NCI-H128 (cell line): ENCODE measurements at regions not wholly inside any gene's neighbourhood (a gene's known extent, or its start where the extent isn't known, plus 50 kb on each side); places are given as distances from the start of the nearest gene placed in this dataset.
A peak's percentile ranks its signal among the peaks of the same experiment; 100 is the strongest.
"Not testable (repeated sequence)": the region's sequence is repeated elsewhere in the genome, so short reads cannot be mapped to it uniquely, and the experiment has no call there.

Source experiments
- DNase-seq: peaks from one replicate; lab custom pipeline; 2025; ENCODE audit not compliant: unreplicated experiment; lab: John Stamatoyannopoulos, UW

DNA sequence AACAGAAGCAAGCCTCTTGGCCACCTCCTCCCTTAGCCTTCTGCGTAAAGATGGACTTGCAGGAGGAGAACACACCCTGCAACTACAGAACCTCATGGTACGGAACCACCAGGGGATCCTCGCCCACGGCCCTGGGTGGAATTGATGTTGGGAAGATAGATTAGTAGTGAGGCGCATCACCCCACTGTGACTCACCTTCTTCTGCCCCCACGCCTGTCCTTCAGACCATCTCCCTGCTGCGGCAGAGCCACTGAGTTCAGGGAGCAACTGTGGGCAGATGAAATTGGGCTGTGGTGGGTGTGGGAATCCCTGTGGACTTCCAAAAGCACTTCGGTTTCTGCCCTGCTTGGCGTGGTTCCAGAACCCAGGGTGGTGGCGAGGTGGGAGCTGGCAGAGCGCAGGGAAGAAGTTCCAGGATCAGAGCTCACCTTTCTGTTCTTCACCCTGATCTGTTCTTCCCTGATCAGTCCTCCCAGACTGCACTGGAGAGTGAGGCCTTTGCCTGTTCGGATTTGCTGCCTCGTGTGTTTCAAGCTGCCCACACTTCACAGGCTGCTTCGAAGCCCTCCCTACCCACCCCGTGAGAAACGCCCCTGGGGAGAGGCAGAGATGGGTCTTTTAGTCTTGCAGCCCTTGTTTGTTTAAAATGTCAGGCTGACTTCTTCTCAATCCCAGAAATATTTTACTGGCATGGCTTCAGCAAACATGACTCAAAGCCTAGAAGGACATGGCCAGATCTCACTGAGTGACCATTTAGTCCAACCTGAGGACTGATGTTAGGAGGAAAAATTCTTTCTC lies 92.8 kb upstream of the MLN start:
- DNase-seq, result no peak

DNA sequence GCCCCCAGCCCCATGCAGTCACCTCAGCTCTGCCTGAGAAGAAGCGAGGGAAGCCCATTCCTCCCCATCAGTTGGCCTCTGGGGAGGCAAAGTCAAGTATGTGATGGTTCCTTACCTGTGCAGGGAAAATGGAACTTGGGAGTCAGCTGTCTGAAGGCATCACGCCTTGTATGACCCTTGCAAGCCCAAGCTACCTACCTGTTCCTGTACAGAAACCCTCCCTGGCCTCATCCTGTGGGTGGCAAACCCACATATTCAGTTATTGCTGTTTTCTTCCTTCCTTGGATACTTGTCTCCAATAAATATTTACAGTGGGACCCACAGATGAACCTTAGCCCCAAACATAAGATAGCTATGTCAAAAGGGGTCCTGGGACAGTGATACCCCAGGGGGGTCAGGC lies 92.2 kb upstream of the MLN start:
- no peak for DNase-seq

DNA sequence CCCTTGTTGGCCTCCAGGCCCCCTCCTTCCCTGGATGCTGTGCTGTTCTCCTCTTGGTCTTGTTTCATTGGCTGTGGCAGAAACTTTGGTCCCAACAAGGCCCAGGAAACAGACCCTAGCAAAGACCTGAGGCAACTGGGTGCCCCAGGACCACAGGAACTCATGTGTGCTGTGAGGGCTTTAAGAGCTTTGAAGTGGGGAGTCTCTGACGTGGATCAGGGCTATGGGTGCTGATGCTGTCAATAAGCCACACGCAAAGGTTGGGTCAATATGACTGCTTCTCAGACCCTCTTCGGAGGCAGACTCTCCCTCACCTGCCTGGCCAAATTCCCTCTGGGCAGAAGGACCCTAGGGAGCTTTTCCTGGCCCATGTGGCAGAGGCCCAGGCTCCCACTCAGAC lies 91.5 kb upstream of the MLN start:
- DNase-seq, result no peak

DNA sequence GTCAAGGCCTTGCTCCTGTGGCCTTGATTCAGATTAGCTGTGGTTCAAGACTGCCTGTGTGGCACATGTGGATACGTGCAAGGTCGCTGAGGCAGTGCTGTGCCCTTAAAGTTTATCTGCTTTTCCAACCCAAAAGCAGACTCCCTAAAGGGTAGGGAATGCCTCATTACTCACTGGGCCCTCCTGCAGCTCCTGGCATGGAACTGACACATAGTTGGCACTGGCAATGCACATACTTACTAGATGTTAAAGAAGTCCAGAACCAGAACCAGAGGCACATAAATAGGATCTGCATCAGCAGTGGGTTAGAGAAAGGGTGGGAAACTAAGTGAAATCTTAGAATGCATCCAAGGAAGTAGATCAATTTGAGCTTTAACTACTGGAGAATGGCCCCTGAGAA lies 90.6 kb upstream of the MLN start:
- DNase-seq, result no peak

DNA sequence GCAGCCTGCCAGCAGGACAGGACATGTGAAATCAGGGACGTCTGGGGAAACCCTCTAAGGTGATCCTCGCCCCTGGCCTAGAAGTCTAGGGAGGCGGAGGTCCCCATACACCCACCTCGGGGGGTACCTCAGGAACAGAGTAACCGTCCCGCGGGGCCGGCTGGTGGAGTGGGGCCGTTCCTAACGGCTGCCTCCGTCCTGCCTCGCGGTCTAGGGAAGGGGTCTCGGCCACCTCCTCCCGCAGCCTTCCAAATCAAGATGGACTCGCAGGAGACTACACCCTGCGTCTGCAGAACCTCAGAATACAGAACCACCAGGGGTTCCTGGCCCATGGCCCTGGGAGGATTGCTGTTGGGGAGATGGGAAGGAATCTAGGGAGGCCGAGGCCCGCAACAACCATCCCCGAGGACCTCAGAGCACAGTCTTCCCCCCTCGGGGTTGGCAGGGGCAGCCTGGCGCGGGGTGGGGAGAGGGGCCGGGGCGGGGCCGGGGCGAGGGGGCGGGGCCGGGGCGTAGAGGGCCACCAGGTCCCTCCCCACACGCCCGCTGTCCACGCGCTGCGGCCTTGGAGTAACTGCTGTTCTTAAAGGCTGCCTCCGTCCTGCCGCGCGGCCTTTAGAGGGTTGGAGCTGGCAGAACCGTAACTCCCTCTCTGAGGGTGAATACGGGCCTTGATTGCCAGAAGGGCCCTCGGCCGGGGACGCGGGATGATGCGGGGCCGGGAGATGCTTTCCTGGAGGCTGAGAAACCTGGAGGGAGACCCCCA lies 89.0 kb upstream of the MLN start:
- no peak for DNase-seq

DNA sequence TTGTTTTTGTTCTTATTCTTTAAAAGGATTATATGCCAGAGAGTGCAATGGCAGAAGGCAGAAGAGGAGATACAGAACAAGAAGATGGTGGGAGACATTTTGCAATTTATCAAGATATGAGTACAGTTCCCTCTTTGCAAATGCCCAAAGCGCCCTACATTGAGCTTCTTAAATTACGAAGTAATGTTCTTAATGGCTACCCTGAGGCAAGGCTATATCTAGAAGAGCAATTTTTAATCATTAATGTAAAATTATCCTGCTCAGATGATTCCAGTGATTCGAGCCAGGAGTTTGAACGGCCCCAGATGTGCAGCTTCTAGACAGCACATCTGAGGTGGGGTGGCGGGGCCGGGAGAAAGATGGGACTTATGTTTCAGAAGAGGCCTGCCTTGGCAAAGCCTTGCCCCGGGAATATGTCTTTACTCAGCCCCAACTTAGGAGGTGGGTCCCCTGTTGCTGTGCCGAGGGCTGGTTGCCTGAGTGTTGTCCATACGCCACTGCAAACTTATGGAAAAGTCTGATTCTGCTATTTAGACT lies 84.9 kb upstream of the MLN start:
- DNase-seq, result no peak

DNA sequence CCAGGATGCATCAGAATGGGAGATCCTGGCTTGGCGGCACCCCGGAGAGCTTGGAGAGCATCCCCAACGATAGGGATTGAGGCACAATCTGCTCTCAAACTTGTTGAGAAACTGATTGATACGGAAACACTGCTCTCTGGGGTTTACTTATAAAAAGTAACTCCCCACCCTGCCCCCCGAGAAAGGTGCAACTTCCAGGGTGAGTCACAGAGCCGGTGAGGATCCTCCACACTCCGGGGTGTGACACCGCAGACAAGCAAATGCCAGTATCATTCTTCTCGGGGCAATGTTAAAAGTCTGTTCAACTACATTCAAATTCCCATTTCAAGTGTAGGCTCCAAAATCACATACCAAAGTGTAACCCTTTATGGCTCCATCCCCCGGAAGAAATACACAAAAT lies 84.4 kb upstream of the MLN start:
- no peak for DNase-seq

DNA sequence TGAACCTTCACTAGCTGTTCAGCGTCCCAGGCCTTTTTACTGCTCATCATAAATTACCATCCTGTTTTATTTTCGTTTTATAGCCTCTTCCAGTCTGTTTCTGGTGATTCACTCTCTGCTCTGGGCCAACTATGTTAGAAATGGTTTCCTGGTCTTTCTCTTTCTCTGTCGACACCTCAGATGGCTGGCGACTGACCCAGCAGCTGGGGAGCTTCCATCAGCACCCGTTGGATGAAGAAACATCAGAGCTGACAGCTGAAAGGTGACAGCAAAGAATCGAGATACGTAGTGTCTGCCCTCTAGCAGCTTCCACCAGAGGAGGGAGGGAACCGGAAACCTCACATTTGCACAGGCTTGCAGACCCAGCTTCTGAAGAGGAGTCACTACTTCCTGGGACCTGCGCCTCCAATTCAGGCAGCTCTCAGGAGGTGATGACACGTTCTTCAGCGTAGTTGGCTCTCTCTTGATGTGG lies 82.9 kb upstream of the MLN start:
- no peak for DNase-seq

DNA sequence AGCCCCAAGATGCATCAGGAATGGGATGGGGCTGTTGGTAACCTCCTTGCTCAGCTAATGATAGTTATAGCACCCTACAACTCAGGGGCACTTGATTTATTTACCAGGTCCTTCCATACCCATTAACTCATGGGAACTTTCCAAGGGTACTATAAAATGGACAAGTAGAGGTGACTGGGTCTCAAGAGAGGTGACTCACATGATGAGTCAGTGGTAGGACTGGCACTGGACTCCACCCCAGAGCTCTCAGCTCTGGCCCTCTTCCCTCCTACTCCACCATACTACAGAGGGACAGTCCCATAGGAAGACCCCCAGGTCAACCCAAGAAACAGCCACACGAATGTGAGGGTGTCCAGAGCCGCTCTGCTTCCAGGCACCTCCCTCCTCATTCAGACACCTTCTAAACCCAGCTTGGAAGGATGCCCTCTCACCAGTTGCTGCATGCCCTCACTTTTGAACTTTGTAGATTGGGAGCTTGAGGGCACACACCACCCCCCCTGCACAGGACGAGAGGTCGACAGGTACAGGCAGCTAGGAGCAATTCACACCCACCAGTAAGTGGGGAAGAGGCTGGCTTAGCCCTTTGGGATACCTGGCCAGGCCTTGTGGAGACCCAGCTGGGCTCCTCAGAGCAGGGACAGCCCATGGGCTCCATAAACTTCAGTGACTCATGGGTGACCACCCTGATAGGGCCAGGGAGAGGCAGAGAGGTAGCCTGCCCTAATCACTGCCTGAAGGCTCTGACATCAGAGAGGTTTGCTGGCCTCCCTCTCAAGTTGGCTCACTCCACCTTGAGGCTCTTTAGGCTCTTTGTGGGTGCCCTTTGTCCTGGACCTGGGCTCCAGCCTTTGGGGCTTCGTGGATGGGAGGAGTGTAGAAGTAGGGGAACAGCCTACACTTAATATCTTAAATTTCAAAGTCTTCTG lies 81.6 kb upstream of the MLN start:
- no peak for DNase-seq

DNA sequence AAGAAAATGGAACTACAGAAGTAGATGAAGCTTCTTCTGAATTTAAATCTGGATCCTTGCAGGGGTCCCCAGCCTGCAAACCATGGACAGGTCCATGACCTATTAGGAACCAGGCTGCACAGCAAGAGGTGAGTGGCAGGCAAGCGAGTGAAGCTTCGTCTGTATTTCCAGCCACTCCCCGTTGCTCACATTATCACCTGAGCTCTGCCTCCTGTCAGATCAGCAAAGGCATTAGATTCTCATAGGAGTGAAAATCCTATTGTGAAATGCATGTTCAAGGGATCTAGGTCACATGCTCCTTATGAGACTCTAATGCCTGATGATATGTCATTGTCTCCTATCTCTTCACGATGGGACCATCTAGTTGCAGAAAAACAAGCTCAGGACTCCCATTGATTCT lies 79.8 kb upstream of the MLN start:
- not testable (repeated sequence) for DNase-seq

DNA sequence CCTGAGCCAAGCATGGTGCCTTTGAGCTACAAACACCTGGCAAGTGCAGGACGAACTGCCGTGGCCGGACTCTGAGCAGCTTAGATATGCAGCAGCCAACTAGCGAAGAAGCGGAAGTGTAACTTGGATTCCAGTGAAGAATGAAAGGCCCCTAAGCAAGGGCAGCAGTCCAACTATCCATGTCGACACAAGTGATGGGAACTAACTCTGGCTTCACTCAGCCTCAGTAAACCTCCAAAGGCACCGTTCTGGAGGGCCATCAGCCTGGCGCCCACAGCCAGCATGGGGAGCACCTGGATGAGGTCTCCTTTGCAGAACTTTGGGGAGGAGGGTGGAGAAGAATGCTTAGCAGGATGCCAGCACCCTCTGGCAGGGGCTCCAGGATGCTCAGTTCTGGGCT lies 78.4 kb upstream of the MLN start:
- no peak for DNase-seq

DNA sequence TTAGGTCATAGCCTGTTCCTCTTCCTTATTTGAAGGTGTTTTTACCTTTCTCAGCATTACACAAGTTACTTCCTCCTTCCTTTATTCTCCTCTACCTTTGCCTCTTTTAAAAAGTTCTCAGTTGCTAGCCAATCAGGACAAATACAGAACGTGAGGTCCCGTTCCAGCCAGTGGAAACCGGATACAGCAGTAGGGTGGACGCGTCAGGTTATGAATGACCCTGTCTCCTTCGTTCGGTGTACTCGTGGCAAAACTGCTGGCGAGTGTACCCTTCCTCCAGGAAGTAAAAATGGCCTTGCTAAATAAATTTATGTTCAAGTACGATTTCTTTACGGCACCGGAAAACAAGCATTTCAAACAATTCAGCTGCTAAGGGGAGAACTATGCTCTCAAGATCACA lies 77.0 kb upstream of the MLN start:
- no peak for DNase-seq

DNA sequence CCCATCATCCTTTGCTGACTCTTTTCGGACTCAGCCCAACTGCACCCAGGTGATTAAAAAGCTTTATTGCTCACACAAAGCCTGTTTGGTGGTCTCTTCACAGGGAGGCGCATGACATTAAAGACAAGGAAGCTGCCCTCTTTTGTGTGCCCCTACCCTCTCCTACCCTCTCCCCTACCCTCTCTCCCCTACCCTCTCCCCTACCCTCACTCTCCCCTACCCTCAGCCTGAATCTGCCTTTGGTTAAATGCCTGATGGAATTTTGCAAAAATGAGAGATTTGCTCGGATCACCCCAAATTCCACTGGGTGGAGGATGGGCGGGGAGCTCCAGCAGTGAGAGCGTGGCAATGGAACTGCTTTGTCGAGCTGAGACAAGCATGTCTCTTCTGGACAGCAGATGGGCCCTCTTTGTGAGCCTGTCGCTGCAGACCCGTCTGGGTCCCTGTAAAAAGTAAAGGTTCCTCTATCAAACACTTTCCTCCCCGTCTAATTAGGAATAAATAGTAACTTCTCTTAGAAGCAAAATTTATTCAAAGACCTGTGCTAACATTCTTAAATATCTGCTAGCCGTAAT lies 76.4 kb upstream of the MLN start:
- DNase-seq, result no peak

DNA sequence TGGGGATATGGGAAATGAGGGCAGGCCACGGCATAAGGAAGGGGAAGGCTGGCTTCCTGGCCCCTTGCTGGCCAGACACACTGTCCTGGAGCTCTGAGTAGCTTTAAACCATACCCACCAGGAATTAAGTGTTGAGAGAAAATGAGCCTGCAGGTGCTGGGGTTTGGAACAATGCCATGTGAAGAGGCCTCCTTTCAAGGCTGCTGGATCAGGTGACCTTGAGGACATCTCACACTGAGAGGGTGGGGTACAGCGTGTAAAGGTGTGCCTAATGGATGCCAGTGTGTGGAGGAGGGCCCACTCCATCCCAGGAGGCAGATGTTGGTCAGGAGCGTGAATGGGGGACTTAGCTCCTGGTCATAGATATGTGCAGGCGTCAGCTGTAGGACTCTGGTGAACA lies 74.8 kb upstream of the MLN start:
- peak; percentile 67 for DNase-seq

DNA sequence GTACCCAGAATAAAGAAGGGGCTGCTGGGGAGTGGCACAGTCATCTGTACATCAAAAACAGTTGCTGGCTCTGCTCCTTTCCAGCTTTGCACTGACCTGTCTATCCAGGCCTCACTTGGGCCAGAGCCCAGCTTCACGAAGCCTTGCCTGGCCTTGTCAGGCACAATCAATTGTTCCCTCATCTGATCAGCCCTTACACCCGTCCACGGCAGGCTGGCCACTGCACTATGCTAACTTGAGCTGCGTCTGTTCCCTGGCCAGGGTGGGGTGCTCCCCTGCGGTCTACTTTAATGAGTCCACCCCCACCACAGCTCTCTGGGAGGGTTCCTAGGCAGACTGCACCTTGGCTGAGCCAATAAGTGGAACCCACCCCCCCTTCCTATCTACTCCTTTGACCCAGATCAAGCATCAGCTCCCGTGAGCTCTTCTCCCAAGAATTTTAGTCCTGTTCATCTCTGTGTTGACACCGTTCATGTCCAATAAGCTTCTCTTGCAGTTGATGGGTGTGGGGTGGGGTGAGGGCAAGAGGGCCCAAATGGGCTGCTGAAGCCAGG lies 74.3 kb upstream of the MLN start:
- DNase-seq, result no peak

DNA sequence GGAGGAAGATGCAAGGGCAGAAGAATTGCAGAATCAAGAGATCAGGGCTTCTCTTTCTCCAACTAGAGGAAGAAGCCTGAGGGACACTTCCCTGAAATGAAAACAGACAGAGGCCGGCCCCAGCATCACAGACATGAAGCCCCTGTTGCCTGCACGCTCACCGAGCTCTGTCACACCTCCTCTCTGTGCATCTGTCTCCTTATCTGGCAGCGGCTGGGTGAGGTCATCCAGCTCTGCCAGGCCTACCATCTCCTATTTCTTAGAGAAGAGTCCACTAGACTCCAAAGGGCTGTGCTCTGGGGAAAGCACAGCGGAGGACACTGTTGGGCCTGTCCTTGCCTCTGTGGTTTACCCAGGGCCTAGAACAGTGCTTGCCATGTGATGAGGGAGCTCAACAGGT lies 71.9 kb upstream of the MLN start:
- no peak for DNase-seq

DNA sequence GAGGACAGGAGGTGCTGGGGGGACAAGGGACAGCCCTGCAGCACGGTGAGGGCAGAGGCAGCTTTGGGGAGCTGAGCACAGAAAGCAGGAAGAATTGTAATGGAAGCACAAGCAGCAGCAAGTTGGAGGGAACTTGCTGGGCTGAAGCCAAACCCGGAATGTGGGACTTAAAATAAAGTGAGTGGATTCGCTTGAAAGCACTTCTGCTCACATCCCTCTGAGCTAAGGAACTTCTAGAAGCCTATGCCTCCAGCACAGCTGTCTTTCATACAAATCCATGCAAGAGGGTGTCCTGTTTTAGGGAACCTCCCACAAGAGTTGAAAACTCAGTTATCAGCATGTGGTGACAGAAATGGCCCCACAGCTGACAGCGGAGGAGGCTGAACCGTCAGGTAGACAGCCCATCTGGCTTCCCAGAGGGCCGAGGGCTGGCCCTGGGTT lies 71.4 kb upstream of the MLN start:
- DNase-seq, result no peak

DNA sequence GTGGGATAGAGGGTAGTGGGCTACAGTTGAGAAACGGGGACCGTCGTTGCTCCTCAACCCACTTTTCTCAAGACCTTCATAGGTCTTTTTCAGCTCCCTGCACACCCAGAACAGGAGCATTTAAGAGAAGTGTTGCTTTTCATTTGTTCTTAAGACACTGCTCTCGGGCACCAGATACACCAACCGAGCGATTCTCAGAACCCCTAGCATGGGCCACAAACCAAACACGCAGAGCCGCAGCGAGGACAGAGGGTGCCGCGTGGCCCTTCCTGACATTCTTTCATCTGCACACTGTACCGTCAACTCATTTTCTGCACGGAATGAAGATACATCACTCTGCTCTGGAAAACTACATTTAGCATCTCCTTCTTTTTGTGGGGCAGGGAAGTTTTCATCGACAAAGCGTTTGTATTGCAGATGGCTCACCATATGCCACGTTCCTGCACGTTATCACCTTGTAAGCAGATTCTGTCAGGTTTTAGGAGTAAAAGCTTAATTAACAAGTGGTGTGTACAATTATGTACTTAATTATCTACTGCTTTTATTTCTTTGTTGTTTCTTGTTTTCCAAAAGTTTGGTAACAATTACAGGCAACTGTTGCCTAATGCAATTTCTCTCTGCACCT lies 70.4 kb upstream of the MLN start:
- DNase-seq, result no peak

DNA sequence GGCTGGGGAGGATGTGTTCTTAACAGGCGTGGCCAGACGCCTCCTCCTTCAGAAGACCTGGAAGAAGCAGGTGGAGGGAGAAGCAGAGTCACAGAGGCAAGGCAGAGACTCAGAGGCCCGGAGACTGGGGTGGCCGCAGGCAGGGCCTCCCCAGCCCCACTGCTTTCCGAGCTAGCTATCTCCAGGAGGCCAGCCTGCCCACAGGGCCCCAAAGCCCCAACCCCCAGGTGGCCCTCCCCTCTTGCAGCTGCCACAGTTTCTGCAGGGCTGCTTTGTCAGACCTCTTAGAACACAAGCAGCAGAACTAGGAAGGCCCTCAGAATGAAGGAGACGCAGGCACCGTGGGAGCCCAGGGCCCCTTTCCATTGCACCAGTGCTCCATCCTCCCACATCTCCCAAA lies 69.0 kb upstream of the MLN start:
- no peak for DNase-seq

DNA sequence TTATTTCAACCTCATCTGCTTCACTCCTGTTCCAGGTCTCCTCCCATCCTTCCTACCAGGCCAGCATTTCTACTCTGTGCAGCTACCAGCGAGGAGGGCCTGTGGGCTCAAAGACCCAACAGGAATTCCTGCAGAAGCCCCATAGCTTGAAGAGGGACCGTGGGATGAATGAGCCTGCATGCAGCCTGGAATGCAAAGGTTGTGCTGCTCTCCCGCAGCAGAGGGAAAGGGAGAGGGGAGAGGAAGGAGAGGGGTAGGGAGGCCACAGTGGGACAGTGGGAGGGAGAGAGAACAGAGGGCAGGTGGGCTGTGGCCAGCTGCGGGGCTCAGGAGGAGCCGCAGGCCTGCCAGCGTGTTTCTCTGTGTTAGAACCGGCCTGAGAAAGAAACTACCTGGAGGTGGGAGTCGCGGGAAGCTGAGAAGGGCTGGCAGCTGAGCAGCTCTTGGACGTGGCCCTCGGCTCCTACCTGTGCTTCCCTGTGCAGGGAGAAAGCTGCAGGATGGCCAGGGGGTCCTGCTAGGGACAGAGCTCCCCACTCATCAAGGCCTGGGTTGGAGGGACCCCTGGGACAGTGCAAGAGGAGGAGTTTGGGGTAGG lies 66.1 kb upstream of the MLN start:
- no peak for DNase-seq
